SK-N-SH treated with all-trans-retinoic acid at 6 μM for 48 hours (cell line): ENCODE measurements at regions not wholly inside any gene's neighbourhood (a gene's known extent, or its start where the extent isn't known, plus 50 kb on each side); places are given as distances from the start of the nearest gene placed in this dataset.

Experiments used
- BACH2 ChIP-seq: fragments of 250-450 bp; sonication (Bioruptor Pico); IDR thresholded peaks from 2 replicates; pipeline ENCODE4 v1.9.0; 2021; ENCODE audit warnings: mild to moderate bottlenecking, borderline replicate concordance
- CREB5 ChIP-seq: fragments of 250-450 bp; sonication (Bioruptor Pico); IDR thresholded peaks from 2 replicates; pipeline ENCODE4 v1.5.1; 2020; ENCODE audit warnings: low read depth, mild to moderate bottlenecking, moderate library complexity
- ESRRG ChIP-seq: fragments of 250-450 bp; sonication (Bioruptor Pico); IDR thresholded peaks from 2 replicates; pipeline ENCODE4 v1.6.1; 2021; ENCODE audit warnings: mild to moderate bottlenecking
- PATZ1 ChIP-seq: fragments of 250-450 bp; sonication (Bioruptor Pico); IDR thresholded peaks from 2 replicates; pipeline ENCODE4 v1.8.0; 2020; ENCODE audit warnings: mild to moderate bottlenecking, moderate library complexity, borderline replicate concordance
- ZC3H10 ChIP-seq: fragments of 250-450 bp; sonication (Bioruptor Pico); IDR thresholded peaks from 2 replicates; pipeline ENCODE4 v1.5.1; 2021; ENCODE audit warnings: mild to moderate bottlenecking, moderate library complexity
- ZNF70 ChIP-seq: fragments of 450-650 bp; formaldehyde crosslinking; IDR thresholded peaks from 2 replicates; pipeline ENCODE4 v1.5.0; 2020; ENCODE audit warnings: mild to moderate bottlenecking, moderate library complexity
- ZNF8 ChIP-seq: fragments of 450-650 bp; formaldehyde crosslinking; IDR thresholded peaks from 2 replicates; pipeline ENCODE4 v1.5.0; 2020; ENCODE audit warnings: mild to moderate bottlenecking, moderate library complexity

- TF ChIP-seq CREB5 (CRISPR knock-in tag) (no peak), PATZ1 (CRISPR knock-in tag) (no peak), ZNF8 (no peak), ZC3H10 (CRISPR knock-in tag) (no peak), ESRRG (no peak), ZNF70 (CRISPR knock-in tag) (no peak), BACH2 (CRISPR knock-in tag) (no peak)
Measured at GRCh38 chr10:107984149-107984548, 819.6 kb upstream of the SORCS1 start.
